ENCODE measurements at regions not wholly inside any gene's neighbourhood (a gene's known extent, or its start where the extent isn't known, plus 50 kb on each side); places are given as distances from the start of the nearest gene placed in this dataset.

DNA sequence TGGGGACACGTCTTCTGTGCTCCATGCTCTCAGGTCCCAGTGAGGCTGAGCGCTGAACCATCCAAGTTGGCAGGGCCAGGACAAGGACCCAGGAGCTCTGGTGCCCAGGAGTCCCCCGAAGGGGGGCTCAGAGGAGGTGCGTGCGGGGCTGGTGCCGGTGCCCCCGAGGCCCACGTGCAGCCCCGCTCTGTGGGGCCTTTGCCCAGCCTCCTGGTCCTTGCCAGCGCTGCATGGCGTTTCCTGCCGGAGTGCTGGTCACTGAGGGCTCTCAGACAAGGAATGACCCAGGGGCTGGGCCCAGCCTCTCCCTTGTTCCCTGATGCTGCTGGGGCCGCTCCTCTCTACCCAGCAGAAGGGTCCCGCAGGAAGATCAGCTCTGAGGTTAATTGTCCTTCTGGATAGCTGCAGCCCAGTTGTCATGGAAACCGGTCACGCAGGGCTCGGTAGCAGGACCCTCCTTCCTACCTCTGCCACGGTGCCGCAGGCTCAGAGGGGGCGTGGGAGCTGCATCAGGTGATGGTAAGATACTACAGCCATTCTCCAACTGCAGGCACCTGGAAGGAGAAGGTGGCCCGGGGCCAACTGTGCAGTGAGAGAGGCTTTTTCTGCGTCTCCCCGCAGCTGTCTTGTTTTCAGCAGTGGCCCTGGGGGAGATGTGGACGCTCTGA is 64.5 kb downstream of the RRM2 start:
- CTCF ChIA-PET = no interaction called here
- RAD21 ChIA-PET (ENCODE audit: low non-redundant PET in 1 of 2, low total read pairs in 2 of 2, uncharacterized antibody in 2 of 2, unreplicated experiment in 2 of 2) = no interaction called here
- intact Hi-C loops (cut with micrococcal nuclease) = no loop called here

More for the DNA sequence above, 64.5 kb downstream of the RRM2 start:
- POLR2A ChIA-PET = no interaction called here
- Histone ChIP-seq H3K9me3 (ENCODE audit: control insufficient read depth in 1 of 2, insufficient read depth in 1 of 2, low read depth in 1 of 2, low read length in 2 of 2) (no peaks in the 10 kb centered on the region), H3K27ac (ENCODE audit: low read depth, low read length) (no peak overlapping the region), H3K4me3 (replicated peaks in 1 of 2; ENCODE audit: low read depth in 1 of 2, low read length in 2 of 2) (no peak overlapping the region), H3K4me1 (ENCODE audit: control insufficient read depth in 1 of 2, insufficient read depth in 2 of 2, low read length in 2 of 2) (no peaks in the 10 kb centered on the region), H3K4me2 (ENCODE audit: low read length) (no peak overlapping the region), H3K9ac (ENCODE audit: low read length) (no peak overlapping the region), H3K9me2 (ENCODE audit: insufficient read depth) (no peaks in the 10 kb centered on the region), H3K27me3 (ENCODE audit: insufficient read depth, low read length) (no peaks in the 10 kb centered on the region), H3K36me3 (ENCODE audit: control insufficient read depth in 1 of 2, insufficient read depth in 2 of 2, low read length in 2 of 2) (0 out of 4 replicates have a peak, but pooled peaks cover 0 to 6% of the 10 kb centered on the region in 2 experiments), H3K79me2 (ENCODE audit: insufficient read depth, low read length) (no peaks in the 10 kb centered on the region), H2AFZ (ENCODE audit: low read depth, low read length, poor library complexity, severe bottlenecking) (no peak overlapping the region), H4K20me1 (ENCODE audit: insufficient read depth) (no peaks in the 10 kb centered on the region)
- no TSS peak for BruUV-seq (replicated peaks)
- ATAC-seq = no peak
- no peak for DNase-seq (ENCODE audit: low read depth, low spot score)
- TF ChIP-seq, protein P1, sequence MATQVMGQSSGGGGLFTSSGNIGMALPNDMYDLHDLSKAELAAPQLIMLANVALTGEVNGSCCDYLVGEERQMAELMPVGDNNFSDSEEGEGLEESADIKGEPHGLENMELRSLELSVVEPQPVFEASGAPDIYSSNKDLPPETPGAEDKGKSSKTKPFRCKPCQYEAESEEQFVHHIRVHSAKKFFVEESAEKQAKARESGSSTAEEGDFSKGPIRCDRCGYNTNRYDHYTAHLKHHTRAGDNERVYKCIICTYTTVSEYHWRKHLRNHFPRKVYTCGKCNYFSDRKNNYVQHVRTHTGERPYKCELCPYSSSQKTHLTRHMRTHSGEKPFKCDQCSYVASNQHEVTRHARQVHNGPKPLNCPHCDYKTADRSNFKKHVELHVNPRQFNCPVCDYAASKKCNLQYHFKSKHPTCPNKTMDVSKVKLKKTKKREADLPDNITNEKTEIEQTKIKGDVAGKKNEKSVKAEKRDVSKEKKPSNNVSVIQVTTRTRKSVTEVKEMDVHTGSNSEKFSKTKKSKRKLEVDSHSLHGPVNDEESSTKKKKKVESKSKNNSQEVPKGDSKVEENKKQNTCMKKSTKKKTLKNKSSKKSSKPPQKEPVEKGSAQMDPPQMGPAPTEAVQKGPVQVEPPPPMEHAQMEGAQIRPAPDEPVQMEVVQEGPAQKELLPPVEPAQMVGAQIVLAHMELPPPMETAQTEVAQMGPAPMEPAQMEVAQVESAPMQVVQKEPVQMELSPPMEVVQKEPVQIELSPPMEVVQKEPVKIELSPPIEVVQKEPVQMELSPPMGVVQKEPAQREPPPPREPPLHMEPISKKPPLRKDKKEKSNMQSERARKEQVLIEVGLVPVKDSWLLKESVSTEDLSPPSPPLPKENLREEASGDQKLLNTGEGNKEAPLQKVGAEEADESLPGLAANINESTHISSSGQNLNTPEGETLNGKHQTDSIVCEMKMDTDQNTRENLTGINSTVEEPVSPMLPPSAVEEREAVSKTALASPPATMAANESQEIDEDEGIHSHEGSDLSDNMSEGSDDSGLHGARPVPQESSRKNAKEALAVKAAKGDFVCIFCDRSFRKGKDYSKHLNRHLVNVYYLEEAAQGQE (IDR thresholded peaks at IDR 0.05; ENCODE audit: low read depth) = no peak
- no peak for TF ChIP-seq YY1 (IDR thresholded peaks at IDR 0.05; ENCODE audit: extremely low read depth, insufficient replicate concordance, low read depth, low read length)
- TF ChIP-seq ZFX (IDR thresholded peaks at IDR 0.05) = no peak
- no peak for TF ChIP-seq SRF (IDR thresholded peaks at IDR 0.05; ENCODE audit: low read depth)
- TF ChIP-seq POLR2AphosphoS5 (IDR thresholded peaks at IDR 0.05; ENCODE audit: low read depth, low read length) = no peak
- TF ChIP-seq POLR2A (IDR thresholded peaks at IDR 0.05; ENCODE audit: borderline replicate concordance, extremely low read depth, insufficient read depth, insufficient read length) = no peak
- TF ChIP-seq, protein P2, sequence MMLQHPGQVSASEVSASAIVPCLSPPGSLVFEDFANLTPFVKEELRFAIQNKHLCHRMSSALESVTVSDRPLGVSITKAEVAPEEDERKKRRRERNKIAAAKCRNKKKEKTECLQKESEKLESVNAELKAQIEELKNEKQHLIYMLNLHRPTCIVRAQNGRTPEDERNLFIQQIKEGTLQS (IDR thresholded peaks at IDR 0.05) = no peak
- no peak for TF ChIP-seq EGR1 (IDR thresholded peaks at IDR 0.05; ENCODE audit: low read depth)
- no peak for TF ChIP-seq ELF1 (IDR thresholded peaks at IDR 0.05; ENCODE audit: borderline replicate concordance, low read depth)
- no peak for TF ChIP-seq ZNF274 (IDR thresholded peaks at IDR 0.05; ENCODE audit: low read depth, low read length)
- no peak for TF ChIP-seq SP1 (IDR thresholded peaks at IDR 0.05; ENCODE audit: low read depth)
- TF ChIP-seq TCF7L2 (IDR thresholded peaks at IDR 0.05; ENCODE audit: borderline replicate concordance, extremely low read depth, insufficient read depth, insufficient read length) = no peak
- no peak for TF ChIP-seq CBX3 (IDR thresholded peaks at IDR 0.05; ENCODE audit: low read depth)
- no peak for TF ChIP-seq CTCF (IDR thresholded peaks at IDR 0.05 in 2 of 3, conservative IDR thresholded peaks at IDR 0.05 in 1 of 3; ENCODE audit: borderline replicate concordance in 1 of 3, insufficient read depth in 1 of 3, low read depth in 2 of 3, low read length in 2 of 3)
- TF ChIP-seq EZH2phosphoT487 (IDR thresholded peaks at IDR 0.05; ENCODE audit: borderline replicate concordance) = no peak
- TF ChIP-seq, protein P3, sequence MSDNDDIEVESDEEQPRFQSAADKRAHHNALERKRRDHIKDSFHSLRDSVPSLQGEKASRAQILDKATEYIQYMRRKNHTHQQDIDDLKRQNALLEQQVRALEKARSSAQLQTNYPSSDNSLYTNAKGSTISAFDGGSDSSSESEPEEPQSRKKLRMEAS (IDR thresholded peaks at IDR 0.05) = no peak
- no peak for TF ChIP-seq EZH2 (IDR thresholded peaks at IDR 0.05)
- TF ChIP-seq RAD21 (IDR thresholded peaks at IDR 0.05; ENCODE audit: low read depth) = no peak
